ENCODE measurements at regions not wholly inside any gene's neighbourhood (a gene's known extent, or its start where the extent isn't known, plus 50 kb on each side); places are given as distances from the start of the nearest gene placed in this dataset.
A peak's percentile ranks its signal among the peaks of the same experiment; 100 is the strongest.
"Not testable (repeated sequence)": the region's sequence is repeated elsewhere in the genome, so short reads cannot be mapped to it uniquely, and the experiment has no call there.

DNA sequence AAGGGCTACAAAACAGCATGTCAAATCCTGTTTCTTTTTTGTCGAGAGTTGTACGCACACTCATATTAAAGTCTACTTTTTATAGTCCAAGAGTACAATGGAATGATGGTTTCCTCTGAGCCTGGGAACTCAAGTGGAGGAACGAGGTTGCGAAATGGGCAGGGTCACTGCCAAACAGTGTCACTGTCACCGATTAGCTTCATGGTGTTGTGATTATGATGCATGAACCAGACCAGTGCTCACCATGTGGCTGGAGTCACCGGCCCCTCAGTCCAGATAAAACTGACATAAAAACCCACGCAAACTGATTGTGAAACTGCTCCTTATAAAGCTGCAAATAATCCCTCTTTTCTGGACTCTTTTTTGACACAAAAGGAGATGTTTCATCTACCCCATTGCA lies 122.0 kb downstream of the COPS8 start:
- TF ChIP-seq, protein P1, sequence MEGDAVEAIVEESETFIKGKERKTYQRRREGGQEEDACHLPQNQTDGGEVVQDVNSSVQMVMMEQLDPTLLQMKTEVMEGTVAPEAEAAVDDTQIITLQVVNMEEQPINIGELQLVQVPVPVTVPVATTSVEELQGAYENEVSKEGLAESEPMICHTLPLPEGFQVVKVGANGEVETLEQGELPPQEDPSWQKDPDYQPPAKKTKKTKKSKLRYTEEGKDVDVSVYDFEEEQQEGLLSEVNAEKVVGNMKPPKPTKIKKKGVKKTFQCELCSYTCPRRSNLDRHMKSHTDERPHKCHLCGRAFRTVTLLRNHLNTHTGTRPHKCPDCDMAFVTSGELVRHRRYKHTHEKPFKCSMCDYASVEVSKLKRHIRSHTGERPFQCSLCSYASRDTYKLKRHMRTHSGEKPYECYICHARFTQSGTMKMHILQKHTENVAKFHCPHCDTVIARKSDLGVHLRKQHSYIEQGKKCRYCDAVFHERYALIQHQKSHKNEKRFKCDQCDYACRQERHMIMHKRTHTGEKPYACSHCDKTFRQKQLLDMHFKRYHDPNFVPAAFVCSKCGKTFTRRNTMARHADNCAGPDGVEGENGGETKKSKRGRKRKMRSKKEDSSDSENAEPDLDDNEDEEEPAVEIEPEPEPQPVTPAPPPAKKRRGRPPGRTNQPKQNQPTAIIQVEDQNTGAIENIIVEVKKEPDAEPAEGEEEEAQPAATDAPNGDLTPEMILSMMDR (IDR thresholded peaks at IDR 0.05; ENCODE audit: low read depth, low read length, missing control alignments): no peak
- DNase-seq (ENCODE audit: extremely low read depth, low read depth): no peak
- no peak overlapping the region for H3K4me3 ChIP-seq (replicated peaks; ENCODE audit: low read depth, low read length)

DNA sequence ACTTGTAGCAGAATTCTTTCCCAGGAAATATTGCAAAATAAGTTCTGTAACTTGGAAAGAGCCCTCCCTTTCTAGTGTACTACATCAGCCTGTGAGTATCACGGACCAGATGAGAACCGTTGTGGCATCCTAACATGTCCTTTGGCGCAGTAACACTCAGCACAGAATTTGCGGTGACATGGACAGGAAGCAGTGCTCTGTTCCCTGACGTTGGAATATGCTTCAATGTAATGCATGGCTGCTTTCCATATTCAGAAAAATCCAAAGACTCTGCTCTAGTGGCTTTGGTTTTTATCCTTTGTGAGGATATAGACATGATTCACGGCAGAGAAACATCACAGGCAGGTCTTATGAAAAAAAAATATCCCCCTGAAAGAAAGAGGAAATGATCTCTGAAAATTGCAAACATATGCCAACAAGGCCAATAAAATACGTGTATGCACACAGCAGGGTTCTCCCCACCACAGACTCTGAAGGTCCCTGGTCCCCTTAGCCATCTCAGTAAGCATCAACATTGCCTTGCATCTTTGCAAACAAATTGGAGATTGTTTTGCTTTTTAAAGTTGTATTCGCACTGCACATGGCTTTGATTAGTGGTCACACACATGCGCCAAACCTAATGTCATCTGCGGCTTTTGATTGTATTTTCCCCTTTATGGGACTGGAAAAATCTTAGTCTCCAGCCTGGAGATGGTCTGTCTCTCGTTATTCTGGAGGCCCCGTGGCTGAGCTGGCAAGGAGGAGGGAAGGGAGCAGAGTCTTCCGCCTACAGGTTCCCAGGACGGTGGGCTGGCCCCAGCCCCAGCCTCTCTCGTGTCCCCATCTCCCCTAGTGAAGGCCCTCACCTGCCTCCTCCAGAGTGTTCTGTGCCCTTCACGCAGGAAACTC lies 122.9 kb downstream of the COPS8 start:
- H3K4me3 ChIP-seq (replicated peaks; ENCODE audit: low read depth, low read length): no peak overlapping the region
- peak; percentile 99 for DNase-seq (ENCODE audit: extremely low read depth, low read depth)
- TF ChIP-seq, protein P1 (IDR thresholded peaks at IDR 0.05; ENCODE audit: low read depth, low read length, missing control alignments): no peak

DNA sequence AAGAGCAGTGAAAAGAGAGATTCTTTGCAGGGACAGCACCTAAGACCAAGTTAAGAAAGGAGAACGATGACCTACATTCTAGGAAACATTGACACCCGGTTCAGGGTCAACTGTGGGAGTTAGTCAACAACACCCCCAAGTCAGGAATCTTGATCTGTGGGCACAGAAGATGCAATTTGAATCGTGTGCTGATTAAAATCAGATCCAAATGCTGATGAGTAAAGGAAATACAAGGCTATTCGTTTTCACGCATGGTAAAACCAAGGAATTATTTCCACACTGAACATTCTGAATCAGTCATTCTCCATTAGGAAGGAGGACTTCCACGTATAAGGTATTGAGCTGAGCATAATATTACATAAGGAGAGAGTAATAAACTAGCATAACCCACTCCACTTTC lies 124.2 kb downstream of the COPS8 start:
- no peak for DNase-seq (ENCODE audit: extremely low read depth, low read depth)
- H3K4me3 ChIP-seq (replicated peaks; ENCODE audit: low read depth, low read length): no peak overlapping the region
- TF ChIP-seq, protein P1 (IDR thresholded peaks at IDR 0.05; ENCODE audit: low read depth, low read length, missing control alignments): no peak

- DNase-seq (ENCODE audit: extremely low read depth, low read depth): no peak
- H3K4me3 ChIP-seq (replicated peaks; ENCODE audit: low read depth, low read length): no peak overlapping the region
- TF ChIP-seq, protein P1 (IDR thresholded peaks at IDR 0.05; ENCODE audit: low read depth, low read length, missing control alignments): no peak
Measured at GRCh38 chr2:237210297-237210696, 124.6 kb downstream of the COPS8 start.

- DNase-seq (ENCODE audit: extremely low read depth, low read depth): no peak
- no peak overlapping the region for H3K4me3 ChIP-seq (replicated peaks; ENCODE audit: low read depth, low read length)
- TF ChIP-seq, protein P1 (IDR thresholded peaks at IDR 0.05; ENCODE audit: low read depth, low read length, missing control alignments): no peak
Measured at GRCh38 chr2:237210763-237211162, 125.1 kb downstream of the COPS8 start.

- H3K4me3 ChIP-seq (replicated peaks; ENCODE audit: low read depth, low read length); DNase-seq (ENCODE audit: extremely low read depth, low read depth): not testable (repeated sequence)
Measured at GRCh38 chr2:237212356-237213279, 126.9 kb downstream of the COPS8 start.

All from HFF-Myc (cell line).